A549 (cell line): ENCODE measurements at regions not wholly inside any gene's neighbourhood (a gene's known extent, or its start where the extent isn't known, plus 50 kb on each side); places are given as distances from the start of the nearest gene placed in this dataset.

Experiments
- ATAC-seq, 2 experiments: fragments of 200-7000 bp in 1 of 2; fragments of >200 bp in 1 of 2; cut with Nextera tagmentation in 1 of 2; cut with Tn5 transposase in 1 of 2; 3 replicates each; pipeline versions ENCODE4 v1.8.0 to v1.9.1; 2018 to 2020; ENCODE audit warnings: mild to moderate bottlenecking in 1 of 2, moderate library complexity in 1 of 2
- CTCF ChIA-PET: fragments of 300-600 bp; sonication (Branson Sonifier 250); formaldehyde crosslinking; extraction: SDS; loops from one replicate; lab custom pipeline; 2021; ENCODE audit warnings: antibody characterized with exemption, inconsistent platforms; lab: Yijun Ruan, JAX
- POLR2A ChIA-PET: fragments of 350-600 bp; formaldehyde crosslinking; extraction: SDS; loops from one replicate; lab custom pipeline; 2021; ENCODE audit warnings: antibody characterized with exemption, inconsistent platforms; lab: Yijun Ruan, JAX
- DNase-seq, 2 experiments: peaks; one replicate each; pipeline versions ENCODE4 v3.0.0 to v3.0.0-alpha.2; 2011 to 2016; ENCODE audit warnings: low read depth in 1 of 2, low spot score in 1 of 2
- FAIRE-seq: peaks from 2 replicates; lab custom pipeline; 2011; peaks lifted over from hg19 to GRCh38; lab: Jason Lieb, UNC
- H3K27ac ChIP-seq, 2 experiments: fragments of >200 bp; sonication (Bioruptor Twin); formaldehyde crosslinking; 3 replicates each; pipeline ENCODE4 v1.5.1; 2016 to 2017
- H3K4me1 ChIP-seq: fragments of >200 bp; sonication (Bioruptor Twin); formaldehyde crosslinking; 3 replicates; pipeline ENCODE4 v1.6.1; 2016
- H3K4me2 ChIP-seq: fragments of >200 bp; sonication (Bioruptor Twin); formaldehyde crosslinking; 3 replicates; pipeline ENCODE4 v1.6.1; 2016
- H3K4me3 ChIP-seq: fragments of >200 bp; sonication (Bioruptor Twin); formaldehyde crosslinking; 3 replicates; pipeline ENCODE4 v1.5.1; 2016
- H3K9me3 ChIP-seq: fragments of >200 bp; sonication (Bioruptor Twin); formaldehyde crosslinking; 3 replicates; pipeline ENCODE4 v1.6.1; 2016
- BHLHE40 ChIP-seq: IDR thresholded peaks from 2 replicates; pipeline ENCODE4 v1.6.1; 2012; ENCODE audit warnings: low read depth, low read length, inconsistent platforms
- CBX2 ChIP-seq: fragments of 200-600 bp; sonication (generic); IDR thresholded peaks from 2 replicates; pipeline ENCODE4 v1.6.1; 2016; ENCODE audit warnings: low read depth, mild to moderate bottlenecking, borderline replicate concordance
- CHD4 ChIP-seq: fragments of 200-600 bp; sonication (generic); IDR thresholded peaks from 2 replicates; pipeline ENCODE4 v1.6.1; 2016; ENCODE audit warnings: antibody characterized with exemption, mild to moderate bottlenecking, borderline replicate concordance
- CTCF ChIP-seq: fragments of >200 bp; sonication (Bioruptor Twin); formaldehyde crosslinking; IDR thresholded peaks from 3 replicates; pipeline ENCODE4 v1.5.1; 2016
- EHMT2 ChIP-seq: fragments of 200-600 bp; sonication (generic); IDR thresholded peaks from 2 replicates; pipeline ENCODE4 v1.6.1; 2016; ENCODE audit warnings: antibody characterized with exemption, low read depth, mild to moderate bottlenecking, moderate library complexity
- GATA3 ChIP-seq: IDR thresholded peaks from 2 replicates; pipeline ENCODE4 v1.6.1; 2012; ENCODE audit warnings: borderline replicate concordance
- HOXA7 ChIP-seq: fragments of 250-450 bp; sonication (Bioruptor Pico); IDR thresholded peaks from 2 replicates; pipeline ENCODE4 v1.5.0; 2020; ENCODE audit warnings: mild to moderate bottlenecking, moderate library complexity
- HOXB13 ChIP-seq: fragments of 250-450 bp; sonication (Bioruptor Pico); IDR thresholded peaks from 2 replicates; pipeline ENCODE4 v1.5.0; 2020; ENCODE audit warnings: low read depth, mild to moderate bottlenecking, moderate library complexity
- JUN ChIP-seq, 2 experiments: fragments of >200 bp; sonication (Bioruptor Twin); formaldehyde crosslinking; IDR thresholded peaks; 2 replicates in 1 of 2; 3 replicates in 1 of 2; pipeline ENCODE4 v1.6.1; 2016 to 2017
- JUNB ChIP-seq: fragments of >200 bp; sonication (Bioruptor Twin); formaldehyde crosslinking; IDR thresholded peaks from 2 replicates; pipeline ENCODE4 v1.6.1; 2016
- KDM1A ChIP-seq: fragments of 200-600 bp; sonication (generic); IDR thresholded peaks from 2 replicates; pipeline ENCODE4 v1.6.1; 2016; ENCODE audit warnings: low read depth, mild to moderate bottlenecking
- MAFK ChIP-seq: fragments of 450-650 bp; IDR thresholded peaks from 2 replicates; pipeline ENCODE4 v1.6.1; 2014; ENCODE audit not compliant: partially characterized antibody
- NPAS2 ChIP-seq: fragments of 250-450 bp; sonication (Bioruptor Pico); IDR thresholded peaks from 2 replicates; pipeline ENCODE4 v1.8.0; 2022; ENCODE audit warnings: mild to moderate bottlenecking, moderate library complexity, borderline replicate concordance
- NR3C1 ChIP-seq: fragments of >200 bp; sonication (Bioruptor Twin); formaldehyde crosslinking; IDR thresholded peaks from 3 replicates; pipeline ENCODE4 v1.6.1; 2017
- PHF8 ChIP-seq: fragments of 200-600 bp; sonication (generic); IDR thresholded peaks from 2 replicates; pipeline ENCODE4 v1.6.1; 2016; ENCODE audit warnings: low read depth, mild to moderate bottlenecking, antibody characterized with exemption, moderate library complexity, borderline replicate concordance
- POLR2AphosphoS2 ChIP-seq: conservative IDR thresholded peaks from 2 replicates; pipeline ENCODE4 v1.6.1; 2012; ENCODE audit warnings: low read length, improper control_type of control experiment, inconsistent platforms
- RARB ChIP-seq: fragments of 250-450 bp; sonication (Bioruptor Pico); IDR thresholded peaks from 2 replicates; pipeline ENCODE4 v1.8.0; 2021; ENCODE audit warnings: mild to moderate bottlenecking, moderate library complexity
- RCOR1 ChIP-seq: fragments of 150-350 bp; IDR thresholded peaks from 2 replicates; pipeline ENCODE4 v1.6.1; 2014; ENCODE audit warnings: antibody characterized with exemption, low read length, low read depth
- SREBF2 ChIP-seq: fragments of 450-650 bp; IDR thresholded peaks from 2 replicates; pipeline ENCODE4 v1.6.1; 2014; ENCODE audit warnings: mild to moderate bottlenecking, moderate library complexity
- ZFP36 ChIP-seq: fragments of 450-650 bp; IDR thresholded peaks from 2 replicates; pipeline ENCODE4 v1.6.1; 2014; ENCODE audit warnings: borderline replicate concordance; ENCODE audit not compliant: partially characterized antibody
- WGBS: methylation state at CpG from one replicate; pipeline ENCODE4 v1.1.6; 2017; ENCODE audit errors: missing lambda C conversion rate; 5-methylcytosine and 5-hydroxymethylcytosine counted together
- TF ChIP-seq, protein P1 (sequence below): IDR thresholded peaks from 2 replicates; pipeline ENCODE4 v1.6.1; 2012
- TF ChIP-seq, protein P2 (sequence below): fragments of 200-600 bp; sonication (generic); IDR thresholded peaks from 2 replicates; pipeline ENCODE4 v1.6.1; 2016; ENCODE audit warnings: antibody characterized with exemption, mild to moderate bottlenecking, moderate library complexity
- TF ChIP-seq, protein P3 (sequence below): fragments of 250-450 bp; sonication (Bioruptor Pico); IDR thresholded peaks from 2 replicates; pipeline ENCODE4 v1.5.0; 2021; ENCODE audit warnings: mild to moderate bottlenecking, moderate library complexity, borderline replicate concordance

DNA sequence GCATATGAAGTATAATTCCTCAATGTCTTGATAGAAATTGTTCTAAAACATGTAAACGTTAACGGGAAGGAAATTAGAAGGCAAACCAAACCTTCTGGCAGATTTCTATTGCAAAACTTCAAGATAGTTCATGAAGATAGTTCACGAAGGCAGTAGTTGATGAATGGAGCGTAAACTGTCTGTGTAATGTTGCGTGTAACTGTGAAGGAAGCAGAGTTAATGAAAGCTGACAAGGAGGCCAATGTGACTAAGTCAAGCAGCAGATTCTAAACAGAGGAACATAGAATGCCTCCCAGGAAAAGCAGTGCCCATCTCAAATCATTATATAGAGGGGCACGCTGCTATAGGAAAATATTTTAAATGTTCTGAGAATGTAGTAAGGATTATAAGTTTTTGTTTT, 659.7 kb upstream of the IGFBP3 start:
- POLR2A ChIA-PET, result no interaction called here
- DNase-seq (no peak), FAIRE-seq (no peak), ATAC-seq (no peak)
- H3K27ac ChIP-seq, result no peak overlapping the region
- WGBS, result 76% methylated on average over 6 of the region's 6 CpGs
- peaks cover 6% of the 10 kb centered on the region; the same call in 1 of the 3 replicates for H3K4me1 ChIP-seq
- no peaks in the 10 kb centered on the region for H3K9me3 ChIP-seq
- no peak overlapping the region for H3K4me3 ChIP-seq
- CTCF ChIA-PET, result no interaction called here
- no peak overlapping the region for H3K4me2 ChIP-seq
- no peak for TF ChIP-seq ZFP36
- no peak for TF ChIP-seq BHLHE40
- no peak for TF ChIP-seq JUNB
- TF ChIP-seq, protein P1, sequence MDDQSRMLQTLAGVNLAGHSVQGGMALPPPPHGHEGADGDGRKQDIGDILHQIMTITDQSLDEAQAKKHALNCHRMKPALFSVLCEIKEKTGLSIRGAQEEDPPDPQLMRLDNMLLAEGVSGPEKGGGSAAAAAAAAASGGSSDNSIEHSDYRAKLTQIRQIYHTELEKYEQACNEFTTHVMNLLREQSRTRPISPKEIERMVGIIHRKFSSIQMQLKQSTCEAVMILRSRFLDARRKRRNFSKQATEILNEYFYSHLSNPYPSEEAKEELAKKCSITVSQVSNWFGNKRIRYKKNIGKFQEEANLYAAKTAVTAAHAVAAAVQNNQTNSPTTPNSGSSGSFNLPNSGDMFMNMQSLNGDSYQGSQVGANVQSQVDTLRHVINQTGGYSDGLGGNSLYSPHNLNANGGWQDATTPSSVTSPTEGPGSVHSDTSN, result no peak
- TF ChIP-seq NPAS2 (CRISPR knock-in tag), result no peak
- no peak for TF ChIP-seq EHMT2
- TF ChIP-seq HOXB13 (CRISPR knock-in tag), result no peak
- TF ChIP-seq CTCF, result no peak
- TF ChIP-seq POLR2AphosphoS2, result no peak
- no peak for TF ChIP-seq NR3C1
- no peak for TF ChIP-seq PHF8
- TF ChIP-seq HOXA7 (CRISPR knock-in tag), result no peak
- TF ChIP-seq, protein P2, sequence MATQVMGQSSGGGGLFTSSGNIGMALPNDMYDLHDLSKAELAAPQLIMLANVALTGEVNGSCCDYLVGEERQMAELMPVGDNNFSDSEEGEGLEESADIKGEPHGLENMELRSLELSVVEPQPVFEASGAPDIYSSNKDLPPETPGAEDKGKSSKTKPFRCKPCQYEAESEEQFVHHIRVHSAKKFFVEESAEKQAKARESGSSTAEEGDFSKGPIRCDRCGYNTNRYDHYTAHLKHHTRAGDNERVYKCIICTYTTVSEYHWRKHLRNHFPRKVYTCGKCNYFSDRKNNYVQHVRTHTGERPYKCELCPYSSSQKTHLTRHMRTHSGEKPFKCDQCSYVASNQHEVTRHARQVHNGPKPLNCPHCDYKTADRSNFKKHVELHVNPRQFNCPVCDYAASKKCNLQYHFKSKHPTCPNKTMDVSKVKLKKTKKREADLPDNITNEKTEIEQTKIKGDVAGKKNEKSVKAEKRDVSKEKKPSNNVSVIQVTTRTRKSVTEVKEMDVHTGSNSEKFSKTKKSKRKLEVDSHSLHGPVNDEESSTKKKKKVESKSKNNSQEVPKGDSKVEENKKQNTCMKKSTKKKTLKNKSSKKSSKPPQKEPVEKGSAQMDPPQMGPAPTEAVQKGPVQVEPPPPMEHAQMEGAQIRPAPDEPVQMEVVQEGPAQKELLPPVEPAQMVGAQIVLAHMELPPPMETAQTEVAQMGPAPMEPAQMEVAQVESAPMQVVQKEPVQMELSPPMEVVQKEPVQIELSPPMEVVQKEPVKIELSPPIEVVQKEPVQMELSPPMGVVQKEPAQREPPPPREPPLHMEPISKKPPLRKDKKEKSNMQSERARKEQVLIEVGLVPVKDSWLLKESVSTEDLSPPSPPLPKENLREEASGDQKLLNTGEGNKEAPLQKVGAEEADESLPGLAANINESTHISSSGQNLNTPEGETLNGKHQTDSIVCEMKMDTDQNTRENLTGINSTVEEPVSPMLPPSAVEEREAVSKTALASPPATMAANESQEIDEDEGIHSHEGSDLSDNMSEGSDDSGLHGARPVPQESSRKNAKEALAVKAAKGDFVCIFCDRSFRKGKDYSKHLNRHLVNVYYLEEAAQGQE, result no peak
- no peak for TF ChIP-seq CHD4
- no peak for TF ChIP-seq SREBF2
- no peak for TF ChIP-seq RCOR1
- TF ChIP-seq GATA3, result no peak
- TF ChIP-seq, protein P3, sequence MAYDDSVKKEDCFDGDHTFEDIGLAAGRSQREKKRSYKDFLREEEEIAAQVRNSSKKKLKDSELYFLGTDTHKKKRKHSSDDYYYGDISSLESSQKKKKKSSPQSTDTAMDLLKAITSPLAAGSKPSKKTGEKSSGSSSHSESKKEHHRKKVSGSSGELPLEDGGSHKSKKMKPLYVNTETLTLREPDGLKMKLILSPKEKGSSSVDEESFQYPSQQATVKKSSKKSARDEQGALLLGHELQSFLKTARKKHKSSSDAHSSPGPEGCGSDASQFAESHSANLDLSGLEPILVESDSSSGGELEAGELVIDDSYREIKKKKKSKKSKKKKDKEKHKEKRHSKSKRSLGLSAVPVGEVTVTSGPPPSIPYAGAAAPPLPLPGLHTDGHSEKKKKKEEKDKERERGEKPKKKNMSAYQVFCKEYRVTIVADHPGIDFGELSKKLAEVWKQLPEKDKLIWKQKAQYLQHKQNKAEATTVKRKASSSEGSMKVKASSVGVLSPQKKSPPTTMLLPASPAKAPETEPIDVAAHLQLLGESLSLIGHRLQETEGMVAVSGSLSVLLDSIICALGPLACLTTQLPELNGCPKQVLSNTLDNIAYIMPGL, result no peak
- TF ChIP-seq, all 56 proteins: peak for 0

- FAIRE-seq (no peak), DNase-seq (no peak), ATAC-seq (no peak)
- POLR2A ChIA-PET, result no interaction called here
- CTCF ChIA-PET, result no interaction called here
- Histone ChIP-seq H3K4me1 (no peaks in the 10 kb centered on the region), H3K4me2 (no peak overlapping the region), H3K4me3 (no peak overlapping the region), H3K27ac (no peak overlapping the region), H3K9me3 (no peaks in the 10 kb centered on the region)
- no peak for TF ChIP-seq MAFK
- TF ChIP-seq RARB (CRISPR knock-in tag), result no peak
- TF ChIP-seq CBX2, result no peak
- no peak for TF ChIP-seq JUN (IDR thresholded peaks at IDR 0.05)
- no peak for TF ChIP-seq KDM1A
- TF ChIP-seq PHF8, result no peak
- TF ChIP-seq, protein P3, result no peak
- no peak for TF ChIP-seq ZFP36
- 48% methylated on average over 1 of the region's 1 CpG for WGBS
These were observed 656.3 kb upstream of the IGFBP3 start for GRCh38 chr7:46577394-46577793.
